ENCODE measurements at regions not wholly inside any gene's neighbourhood (a gene's known extent, or its start where the extent isn't known, plus 50 kb on each side); places are given as distances from the start of the nearest gene placed in this dataset.

DNA sequence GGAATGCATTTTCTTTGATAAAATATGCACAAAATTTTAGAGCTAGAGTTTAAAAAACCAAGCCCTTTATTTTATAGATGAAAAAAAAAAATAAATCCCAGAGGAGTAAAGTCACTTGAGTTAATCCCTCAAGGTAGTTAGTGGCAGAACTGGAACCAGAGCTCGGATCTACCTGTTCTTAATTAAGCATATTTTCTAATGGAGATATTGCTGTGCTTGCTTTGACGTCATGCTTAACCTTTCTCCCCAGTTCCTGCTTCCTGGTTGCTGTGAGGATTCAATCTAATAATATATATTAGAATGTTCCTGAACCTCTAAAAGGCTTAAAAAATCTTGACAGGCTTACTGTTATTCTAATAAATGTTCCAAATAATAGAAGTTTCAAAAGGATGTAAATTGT lies 300.6 kb upstream of the KLF12 start:
- DNase-seq, result no peak
- no peaks in the 10 kb centered on the region for H3K36me3 ChIP-seq (ENCODE audit: control insufficient read depth, insufficient read depth, low read length)
- H3K27me3 ChIP-seq (ENCODE audit: control insufficient read depth, insufficient read depth, low read length), result no peaks in the 10 kb centered on the region
- WGBS (ENCODE audit: insufficient coverage), result no CpG with 5 or more reads among the region's 2 CpGs
- no peaks in the 10 kb centered on the region for H3K4me1 ChIP-seq (ENCODE audit: control insufficient read depth, insufficient read depth, low read length)
- no peak overlapping the region for H3K4me3 ChIP-seq (ENCODE audit: low read length)
- H3K9me3 ChIP-seq (replicated peaks; ENCODE audit: control insufficient read depth, low read depth, low read length), result no peaks in the 10 kb centered on the region
- no peak overlapping the region for H3K27ac ChIP-seq (ENCODE audit: low read length)

DNA sequence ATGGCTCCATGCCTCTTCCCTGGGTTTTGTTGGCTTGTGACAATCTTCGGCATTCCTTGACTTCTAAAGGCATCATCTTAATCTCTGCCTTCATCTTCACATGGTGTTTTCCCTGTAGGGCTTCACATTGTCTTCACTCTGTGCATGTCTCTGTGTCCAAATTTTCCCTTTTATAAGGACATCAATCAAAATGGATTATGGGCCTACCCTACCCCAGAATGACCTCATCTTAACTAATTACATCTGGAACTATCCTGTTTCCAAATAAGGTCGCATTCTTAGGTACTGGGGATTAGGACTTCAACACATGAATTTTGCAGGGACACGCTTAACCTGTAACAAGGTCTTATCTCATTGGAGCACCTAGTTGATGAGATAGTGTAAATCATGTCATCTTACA lies 290.3 kb upstream of the KLF12 start:
- 100% methylated on average over 1 of the region's 3 CpGs for WGBS (ENCODE audit: insufficient coverage)

DNA sequence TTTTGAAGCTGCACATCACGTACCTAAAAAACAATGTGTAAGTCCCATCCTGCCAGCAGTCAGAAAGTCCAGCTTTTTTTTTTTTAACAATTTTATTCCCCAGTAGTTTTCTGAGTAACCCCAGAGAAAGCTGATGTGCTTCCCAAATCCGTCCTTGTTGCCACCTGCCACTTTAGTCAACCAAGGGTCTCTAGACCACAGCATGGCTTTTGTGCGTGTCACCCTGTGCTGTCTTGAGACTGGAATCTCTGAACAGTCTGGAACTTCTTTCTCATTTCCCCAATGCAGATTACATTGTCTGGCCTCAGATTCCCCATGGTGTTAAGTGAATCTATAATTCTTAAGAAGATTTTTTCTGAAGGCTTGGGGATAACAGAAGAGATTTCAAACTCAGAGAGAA lies 289.2 kb upstream of the KLF12 start:
- H3K27me3 ChIP-seq (ENCODE audit: control insufficient read depth, insufficient read depth, low read length), result no peaks in the 10 kb centered on the region
- no CpG with 5 or more reads among the region's 3 CpGs for WGBS (ENCODE audit: insufficient coverage)
- no peak overlapping the region for H3K27ac ChIP-seq (ENCODE audit: low read length)
- H3K4me3 ChIP-seq (ENCODE audit: low read length), result no peak overlapping the region
- no peaks in the 10 kb centered on the region for H3K4me1 ChIP-seq (ENCODE audit: control insufficient read depth, insufficient read depth, low read length)
- no peaks in the 10 kb centered on the region for H3K9me3 ChIP-seq (replicated peaks; ENCODE audit: control insufficient read depth, low read depth, low read length)
- DNase-seq, result no peak
- no peaks in the 10 kb centered on the region for H3K36me3 ChIP-seq (ENCODE audit: control insufficient read depth, insufficient read depth, low read length)

More for the DNA sequence above, 290.3 kb upstream of the KLF12 start:
- H3K9me3 ChIP-seq (replicated peaks; ENCODE audit: control insufficient read depth, low read depth, low read length), result no peaks in the 10 kb centered on the region
- H3K36me3 ChIP-seq (ENCODE audit: control insufficient read depth, insufficient read depth, low read length), result no peaks in the 10 kb centered on the region
- H3K4me3 ChIP-seq (ENCODE audit: low read length), result no peak overlapping the region
- H3K27ac ChIP-seq (ENCODE audit: low read length), result no peak overlapping the region
- H3K27me3 ChIP-seq (ENCODE audit: control insufficient read depth, insufficient read depth, low read length), result no peaks in the 10 kb centered on the region
- DNase-seq, result no peak
- H3K4me1 ChIP-seq (ENCODE audit: control insufficient read depth, insufficient read depth, low read length), result no peaks in the 10 kb centered on the region

DNA sequence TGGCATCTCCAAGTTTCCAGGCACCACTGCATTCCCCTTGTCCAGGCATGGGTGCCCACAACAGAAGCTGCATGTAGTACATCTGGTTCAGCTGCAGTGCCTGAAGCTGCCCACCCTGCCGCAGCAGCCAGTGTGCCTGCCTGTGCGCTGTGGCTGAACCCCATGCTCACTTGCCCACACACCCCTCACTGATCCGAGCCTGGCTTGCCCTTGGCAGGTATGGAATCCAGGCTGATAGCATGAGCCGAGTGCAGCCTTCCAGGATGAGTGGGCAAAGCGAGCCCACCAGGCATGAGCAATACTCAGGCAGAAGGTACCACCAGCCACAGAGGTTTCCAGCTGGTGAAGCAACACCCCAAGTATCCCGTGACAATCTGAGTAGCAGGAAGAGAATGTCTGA lies 280.3 kb upstream of the KLF12 start:
- Histone ChIP-seq H3K4me3 (ENCODE audit: low read length) (no peak overlapping the region), H3K27me3 (ENCODE audit: control insufficient read depth, insufficient read depth, low read length) (no peaks in the 10 kb centered on the region), H3K36me3 (ENCODE audit: control insufficient read depth, insufficient read depth, low read length) (no peaks in the 10 kb centered on the region), H3K27ac (ENCODE audit: low read length) (no peak overlapping the region), H3K4me1 (ENCODE audit: control insufficient read depth, insufficient read depth, low read length) (no peaks in the 10 kb centered on the region), H3K9me3 (replicated peaks; ENCODE audit: control insufficient read depth, low read depth, low read length) (peaks cover 2% of the 10 kb centered on the region)
- WGBS (ENCODE audit: insufficient coverage), result 100% methylated on average over 3 of the region's 6 CpGs
- no peak for DNase-seq

GRCh38 chr13:74413482-74413881 lies 279.3 kb upstream of the KLF12 start:
- no peaks in the 10 kb centered on the region for H3K4me1 ChIP-seq (ENCODE audit: control insufficient read depth, insufficient read depth, low read length)
- peaks cover 2% of the 10 kb centered on the region for H3K9me3 ChIP-seq (replicated peaks; ENCODE audit: control insufficient read depth, low read depth, low read length)
- no peak for DNase-seq
- no peaks in the 10 kb centered on the region for H3K27me3 ChIP-seq (ENCODE audit: control insufficient read depth, insufficient read depth, low read length)
- no peaks in the 10 kb centered on the region for H3K36me3 ChIP-seq (ENCODE audit: control insufficient read depth, insufficient read depth, low read length)
- H3K27ac ChIP-seq (ENCODE audit: low read length), result no peak overlapping the region
- 97% methylated on average over 8 of the region's 8 CpGs for WGBS (ENCODE audit: insufficient coverage)
- no peak overlapping the region for H3K4me3 ChIP-seq (ENCODE audit: low read length)

DNA sequence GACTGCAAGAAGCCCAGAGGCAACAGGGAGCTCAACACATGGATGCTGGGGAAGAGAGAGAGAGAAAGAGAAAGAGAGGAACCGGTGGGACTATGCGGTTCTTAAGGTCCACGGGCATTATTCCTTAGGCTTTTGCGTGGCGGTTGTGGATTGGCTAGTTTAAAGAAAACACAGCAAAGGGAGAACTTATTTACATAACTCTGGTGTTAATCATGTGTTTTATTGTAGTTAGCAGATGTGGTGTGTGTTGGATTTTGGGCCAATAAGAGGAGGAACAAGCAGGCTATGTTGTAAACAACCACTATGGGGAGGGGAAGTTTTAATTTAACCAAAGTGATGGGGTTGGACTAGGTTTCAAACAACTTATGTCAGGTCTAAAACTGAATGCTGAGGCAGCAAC lies 275.3 kb upstream of the KLF12 start:
- no peak for DNase-seq
- peaks cover 2% of the 10 kb centered on the region for H3K9me3 ChIP-seq (replicated peaks; ENCODE audit: control insufficient read depth, low read depth, low read length)
- WGBS (ENCODE audit: insufficient coverage), result 60% methylated on average over 3 of the region's 5 CpGs

DNA sequence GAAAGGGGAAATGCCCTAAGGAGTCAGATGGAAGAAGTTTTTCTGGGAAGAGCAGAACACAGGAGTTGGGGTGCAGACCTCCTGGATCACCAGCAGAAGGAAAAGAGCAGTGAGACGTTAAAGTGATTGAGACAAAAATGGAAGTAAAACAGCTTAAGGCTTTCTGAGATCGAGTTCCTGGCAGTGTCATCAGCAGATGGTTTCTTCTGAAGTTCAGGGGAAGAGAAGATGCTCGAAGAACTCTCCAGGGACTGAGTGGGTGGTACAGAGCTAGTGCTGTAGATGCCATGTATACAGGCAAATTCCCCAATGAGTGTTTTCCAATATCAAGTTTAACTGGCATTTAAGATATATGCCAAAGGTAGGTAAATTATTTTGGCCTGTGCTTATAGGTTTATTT lies 272.2 kb upstream of the KLF12 start:
- no peaks in the 10 kb centered on the region for H3K9me3 ChIP-seq (replicated peaks; ENCODE audit: control insufficient read depth, low read depth, low read length)
- no peaks in the 10 kb centered on the region for H3K36me3 ChIP-seq (ENCODE audit: control insufficient read depth, insufficient read depth, low read length)
- WGBS (ENCODE audit: insufficient coverage), result 47% methylated on average over 3 of the region's 3 CpGs
- H3K27ac ChIP-seq (ENCODE audit: low read length), result no peak overlapping the region
- no peaks in the 10 kb centered on the region for H3K27me3 ChIP-seq (ENCODE audit: control insufficient read depth, insufficient read depth, low read length)
- H3K4me3 ChIP-seq (ENCODE audit: low read length), result no peak overlapping the region
- no peaks in the 10 kb centered on the region for H3K4me1 ChIP-seq (ENCODE audit: control insufficient read depth, insufficient read depth, low read length)
- DNase-seq, result peak; percentile 21

More for the DNA sequence above, 275.3 kb upstream of the KLF12 start:
- Histone ChIP-seq H3K36me3 (ENCODE audit: control insufficient read depth, insufficient read depth, low read length) (no peaks in the 10 kb centered on the region), H3K27ac (ENCODE audit: low read length) (no peak overlapping the region), H3K27me3 (ENCODE audit: control insufficient read depth, insufficient read depth, low read length) (no peaks in the 10 kb centered on the region), H3K4me1 (ENCODE audit: control insufficient read depth, insufficient read depth, low read length) (no peaks in the 10 kb centered on the region), H3K4me3 (ENCODE audit: low read length) (no peak overlapping the region)

- no peak for DNase-seq
- Histone ChIP-seq H3K4me3 (ENCODE audit: low read length) (no peak overlapping the region), H3K27me3 (ENCODE audit: control insufficient read depth, insufficient read depth, low read length) (no peaks in the 10 kb centered on the region), H3K9me3 (replicated peaks; ENCODE audit: control insufficient read depth, low read depth, low read length) (no peaks in the 10 kb centered on the region), H3K4me1 (ENCODE audit: control insufficient read depth, insufficient read depth, low read length) (no peaks in the 10 kb centered on the region), H3K36me3 (ENCODE audit: control insufficient read depth, insufficient read depth, low read length) (no peaks in the 10 kb centered on the region), H3K27ac (ENCODE audit: low read length) (no peak overlapping the region)
- WGBS (ENCODE audit: insufficient coverage), result no CpG with 5 or more reads among the region's 4 CpGs
Observed at GRCh38 chr13:74398599-74398998, 264.4 kb upstream of the KLF12 start.

- Histone ChIP-seq H3K4me3 (ENCODE audit: low read length) (no peak overlapping the region), H3K4me1 (ENCODE audit: control insufficient read depth, insufficient read depth, low read length) (no peaks in the 10 kb centered on the region), H3K9me3 (replicated peaks; ENCODE audit: control insufficient read depth, low read depth, low read length) (peaks cover 9% of the 10 kb centered on the region), H3K27ac (ENCODE audit: low read length) (no peak overlapping the region), H3K27me3 (ENCODE audit: control insufficient read depth, insufficient read depth, low read length) (no peaks in the 10 kb centered on the region), H3K36me3 (ENCODE audit: control insufficient read depth, insufficient read depth, low read length) (no peaks in the 10 kb centered on the region)
- DNase-seq, result no peak
- 93% methylated on average over 3 of the region's 5 CpGs for WGBS (ENCODE audit: insufficient coverage)
Observed at GRCh38 chr13:74389056-74389455, 254.9 kb upstream of the KLF12 start.

- H3K27me3 ChIP-seq (ENCODE audit: control insufficient read depth, insufficient read depth, low read length), result no peaks in the 10 kb centered on the region
- WGBS (ENCODE audit: insufficient coverage), result 81% methylated on average over 6 of the region's 6 CpGs
- peaks cover 9% of the 10 kb centered on the region for H3K9me3 ChIP-seq (replicated peaks; ENCODE audit: control insufficient read depth, low read depth, low read length)
- no peak overlapping the region for H3K27ac ChIP-seq (ENCODE audit: low read length)
- no peaks in the 10 kb centered on the region for H3K36me3 ChIP-seq (ENCODE audit: control insufficient read depth, insufficient read depth, low read length)
- H3K4me3 ChIP-seq (ENCODE audit: low read length), result no peak overlapping the region
- no peaks in the 10 kb centered on the region for H3K4me1 ChIP-seq (ENCODE audit: control insufficient read depth, insufficient read depth, low read length)
- no peak for DNase-seq
Observed at GRCh38 chr13:74388626-74389025, 254.4 kb upstream of the KLF12 start.

DNA sequence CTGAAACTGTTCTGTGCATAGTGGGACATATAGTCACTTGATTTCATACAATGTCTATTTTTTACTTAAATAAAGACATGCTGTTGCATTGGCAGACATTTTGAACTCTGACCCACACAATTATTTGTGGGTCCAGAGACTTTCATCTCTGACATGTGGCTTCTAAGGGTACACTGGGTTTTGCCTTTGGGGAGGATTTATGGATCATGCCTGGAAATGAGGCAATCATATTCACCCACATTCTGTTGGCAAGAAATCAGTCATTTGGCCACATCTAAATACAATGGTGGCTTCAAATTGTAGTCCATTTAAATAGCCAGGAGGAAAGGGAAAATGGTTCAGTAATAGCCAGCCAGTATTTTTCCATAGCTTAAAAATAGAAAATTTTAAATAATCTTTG lies 238.3 kb upstream of the KLF12 start:
- Histone ChIP-seq H3K27ac (ENCODE audit: low read length) (no peak overlapping the region), H3K36me3 (ENCODE audit: control insufficient read depth, insufficient read depth, low read length) (no peaks in the 10 kb centered on the region), H3K9me3 (replicated peaks; ENCODE audit: control insufficient read depth, low read depth, low read length) (no peaks in the 10 kb centered on the region), H3K4me3 (ENCODE audit: low read length) (no peak overlapping the region), H3K4me1 (ENCODE audit: control insufficient read depth, insufficient read depth, low read length) (no peaks in the 10 kb centered on the region), H3K27me3 (ENCODE audit: control insufficient read depth, insufficient read depth, low read length) (no peaks in the 10 kb centered on the region)
- DNase-seq, result no peak
